HepG2 (cell line): ENCODE measurements at regions not wholly inside any gene's neighbourhood (a gene's known extent, or its start where the extent isn't known, plus 50 kb on each side); places are given as distances from the start of the nearest gene placed in this dataset.

ENCODE experiments used
- ATAC-seq: fragments of 200-7000 bp; cut with Tn5 transposase; 3 replicates; pipeline ENCODE4 v1.9.1; 2020; ENCODE audit warnings: mild to moderate bottlenecking, moderate library complexity
- BruUV-seq: library from RNA; stranded (reverse); fragments of 400-500 nt; replicated peaks from 2 replicates; lab custom pipeline; 2021; lab: Mats Ljungman, UMichigan
- CTCF ChIA-PET: fragments of 300-600 bp; formaldehyde crosslinking; extraction: SDS; loops from one replicate; lab custom pipeline; 2021; ENCODE audit warnings: low total read pairs, inconsistent platforms, low intra/inter-chr PET ratio; lab: Yijun Ruan, JAX
- POLR2A ChIA-PET: fragments of 350-600 bp; sonication (Branson Sonifier 250); formaldehyde crosslinking; loops from one replicate; lab custom pipeline; 2020; ENCODE audit warnings: antibody characterized with exemption, inconsistent platforms; lab: Yijun Ruan, JAX
- DNase-seq: peaks from one replicate; pipeline ENCODE4 v3.0.0-alpha.2; 2015; ENCODE audit warnings: low spot score
- FAIRE-seq: peaks from 3 replicates; lab custom pipeline; 2011; peaks lifted over from hg19 to GRCh38; lab: Jason Lieb, UNC
- H2AFZ ChIP-seq: one replicate; pipeline ENCODE4 v1.6.1; 2011; ENCODE audit warnings: low read length, inconsistent platforms
- H3K27ac ChIP-seq: fragments of 300-600 bp; 3 replicates; pipeline ENCODE4 v1.8.0; 2011; ENCODE audit warnings: mixed run types, mild to moderate bottlenecking, mixed read lengths, low read length, inconsistent platforms; ENCODE audit not compliant: insufficient read depth; ENCODE audit errors: extremely low read length
- H3K27me3 ChIP-seq, 2 experiments: fragments of 200-600 bp in 1 of 2; 2 replicates in 1 of 2; 3 replicates in 1 of 2; pipeline versions ENCODE4 v1.6.0 to v1.8.0; 2011; ENCODE audit warnings: low read length in 2 of 2, mild to moderate bottlenecking in 2 of 2, moderate library complexity in 2 of 2, inconsistent platforms in 1 of 2; ENCODE audit not compliant: insufficient read depth in 2 of 2, control insufficient read depth in 1 of 2
- H3K36me3 ChIP-seq, 2 experiments: fragments of 200-600 bp in 1 of 2; replicated peaks in 1 of 2; 2 replicates in 1 of 2; 3 replicates in 1 of 2; pipeline versions ENCODE4 v1.5.1 to v1.8.0; 2011; ENCODE audit warnings: low read length in 2 of 2, inconsistent platforms in 1 of 2; ENCODE audit not compliant: insufficient read depth in 2 of 2, control insufficient read depth in 1 of 2
- H3K4me1 ChIP-seq: 2 replicates; pipeline ENCODE4 v1.5.1; 2012; ENCODE audit warnings: low read length, inconsistent platforms; ENCODE audit not compliant: insufficient read depth
- H3K4me2 ChIP-seq: 2 replicates; pipeline ENCODE4 v1.6.0; 2011; ENCODE audit warnings: low read depth, low read length, inconsistent platforms
- H3K4me3 ChIP-seq, 3 experiments: fragments of 200-600 bp in 1 of 3; sonication (generic), shearing (Covaris generic) in 1 of 3; replicated peaks in 1 of 3; 2 replicates each; pipeline ENCODE4 v1.5.1; 2011 to 2016; ENCODE audit warnings: low read length in 3 of 3, inconsistent platforms in 2 of 3, low read depth in 2 of 3, mild to moderate bottlenecking in 2 of 3, control low read depth in 1 of 3, mixed read lengths in 1 of 3; ENCODE audit not compliant: insufficient read depth in 1 of 3
- H3K79me2 ChIP-seq: one replicate; pipeline ENCODE4 v1.6.1; 2011; ENCODE audit warnings: low read length, inconsistent platforms; ENCODE audit not compliant: insufficient read depth
- H3K9ac ChIP-seq: 2 replicates; pipeline ENCODE4 v1.6.0; 2011; ENCODE audit warnings: mild to moderate bottlenecking, low read depth, low read length, inconsistent platforms; ENCODE audit not compliant: insufficient read depth
- H3K9me3 ChIP-seq: 2 replicates; pipeline ENCODE4 v1.5.1; 2012; ENCODE audit warnings: mild to moderate bottlenecking, low read length
- H4K20me1 ChIP-seq: 2 replicates; pipeline ENCODE4 v1.6.0; 2011; ENCODE audit warnings: inconsistent platforms, mild to moderate bottlenecking, low read length, moderate library complexity; ENCODE audit not compliant: insufficient read depth
- ADNP ChIP-seq: sonication (generic); formaldehyde crosslinking; IDR thresholded peaks from 2 replicates; pipeline ENCODE4 v1.4.0; 2020; ENCODE audit warnings: missing genetic modification reagents
- ATF4 ChIP-seq, 2 experiments: fragments of 450-650 bp in 1 of 2; sonication (generic) in 1 of 2; formaldehyde crosslinking; IDR thresholded peaks; 2 replicates each; pipeline versions ENCODE4 v1.5.0 to v1.8.0; 2020 to 2022; ENCODE audit warnings: mild to moderate bottlenecking in 1 of 2, missing genetic modification reagents in 1 of 2
- GFI1 ChIP-seq: sonication (generic); formaldehyde crosslinking; IDR thresholded peaks from 2 replicates; pipeline ENCODE4 v1.5.0; 2020; ENCODE audit warnings: missing genetic modification reagents, mild to moderate bottlenecking, borderline replicate concordance
- HNRNPL ChIP-seq: fragments of 200-400 bp; formaldehyde crosslinking; IDR thresholded peaks from 2 replicates; pipeline ENCODE4 v1.6.1; 2017; ENCODE audit warnings: mild to moderate bottlenecking, low read depth, low read length
- HOXA9 ChIP-seq: sonication (generic); formaldehyde crosslinking; IDR thresholded peaks from 2 replicates; pipeline ENCODE4 v1.8.1; 2022; ENCODE audit warnings: missing genetic modification reagents, mild to moderate bottlenecking, moderate library complexity, borderline replicate concordance
- SYNCRIP ChIP-seq: fragments of 200-400 bp; formaldehyde crosslinking; IDR thresholded peaks from 2 replicates; pipeline ENCODE4 v1.6.1; 2018; ENCODE audit warnings: mild to moderate bottlenecking, low read depth, low read length; ENCODE audit not compliant: insufficient read depth
- TBX3 ChIP-seq: fragments of 450-650 bp; IDR thresholded peaks from 2 replicates; pipeline ENCODE4 v1.6.1; 2017; ENCODE audit warnings: antibody characterized with exemption, mild to moderate bottlenecking, inconsistent platforms, borderline replicate concordance
- WGBS: methylation state at CpG from one replicate; pipeline ENCODE4 v1.1.6; 2017; ENCODE audit warnings: low lambda C conversion rate; 5-methylcytosine and 5-hydroxymethylcytosine counted together
- in situ Hi-C: cut with HindIII; loops from 2 replicates; pipeline ENCODE4 v1.10.0; 2017; ENCODE audit warnings: low pct_unique_long_range_greater_than_20kb; ENCODE audit not compliant: extremely low pct_ligation_motif_present
- intact Hi-C: fragments of 100-400 bp; cut with micrococcal nuclease; formaldehyde crosslinking; loops from one replicate; pipeline ENCODE4 v1.10.0; 2022; ENCODE audit not compliant: unreplicated experiment
- TF ChIP-seq, protein P1 (sequence below): sonication (generic); formaldehyde crosslinking; IDR thresholded peaks from 2 replicates; pipeline ENCODE4 v1.4.0; 2020; ENCODE audit warnings: missing genetic modification reagents

GRCh38 chr17:20775331-20775730 lies 195.8 kb downstream of the CDRT15L2 start:
- Histone ChIP-seq H4K20me1 (no peaks in the 10 kb centered on the region), H3K4me3 (no peak overlapping the region), H3K4me2 (no peak overlapping the region), H3K9ac (no peak overlapping the region), H3K9me3 (no peaks in the 10 kb centered on the region), H3K36me3 (no peaks in the 10 kb centered on the region), H3K27ac (no peak overlapping the region), H3K4me1 (no peaks in the 10 kb centered on the region), H3K79me2 (no peaks in the 10 kb centered on the region), H2AFZ (no peak overlapping the region), H3K27me3 (0 out of 5 replicates have a peak, but pooled peaks cover 0 to 2% of the 10 kb centered on the region in 2 experiments)
- CTCF ChIA-PET = no interaction called here
- in situ Hi-C loops = no loop called here
- ATAC-seq (no peak), DNase-seq (no peak), FAIRE-seq (no peak)
- POLR2A ChIA-PET = no interaction called here
- WGBS = 70% methylated on average over 19 of the region's 19 CpGs
- no TSS peak for BruUV-seq
- intact Hi-C loops = no loop called here
- TF ChIP-seq SYNCRIP (no peak), TBX3 (no peak), ADNP (CRISPR knock-in tag) (no peak), GFI1 (CRISPR knock-in tag) (no peak), HNRNPL (no peak), ATF4 (CRISPR knock-in tag; IDR thresholded peaks at IDR 0.05) (no peak), HOXA9 (no peak)
- TF ChIP-seq, protein P1, sequence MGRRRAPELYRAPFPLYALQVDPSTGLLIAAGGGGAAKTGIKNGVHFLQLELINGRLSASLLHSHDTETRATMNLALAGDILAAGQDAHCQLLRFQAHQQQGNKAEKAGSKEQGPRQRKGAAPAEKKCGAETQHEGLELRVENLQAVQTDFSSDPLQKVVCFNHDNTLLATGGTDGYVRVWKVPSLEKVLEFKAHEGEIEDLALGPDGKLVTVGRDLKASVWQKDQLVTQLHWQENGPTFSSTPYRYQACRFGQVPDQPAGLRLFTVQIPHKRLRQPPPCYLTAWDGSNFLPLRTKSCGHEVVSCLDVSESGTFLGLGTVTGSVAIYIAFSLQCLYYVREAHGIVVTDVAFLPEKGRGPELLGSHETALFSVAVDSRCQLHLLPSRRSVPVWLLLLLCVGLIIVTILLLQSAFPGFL (CRISPR knock-in tag) = no peak
